NCI-H1105 (cell line): ENCODE measurements at regions not wholly inside any gene's neighbourhood (a gene's known extent, or its start where the extent isn't known, plus 50 kb on each side); places are given as distances from the start of the nearest gene placed in this dataset.

ENCODE experiments used
- DNase-seq: peaks from one replicate; lab custom pipeline; 2025; lab: John Stamatoyannopoulos, UW

GRCh38 chr10:125341611-125342010 is 181.2 kb upstream of the CTBP2 start:
- no peak for DNase-seq

DNA sequence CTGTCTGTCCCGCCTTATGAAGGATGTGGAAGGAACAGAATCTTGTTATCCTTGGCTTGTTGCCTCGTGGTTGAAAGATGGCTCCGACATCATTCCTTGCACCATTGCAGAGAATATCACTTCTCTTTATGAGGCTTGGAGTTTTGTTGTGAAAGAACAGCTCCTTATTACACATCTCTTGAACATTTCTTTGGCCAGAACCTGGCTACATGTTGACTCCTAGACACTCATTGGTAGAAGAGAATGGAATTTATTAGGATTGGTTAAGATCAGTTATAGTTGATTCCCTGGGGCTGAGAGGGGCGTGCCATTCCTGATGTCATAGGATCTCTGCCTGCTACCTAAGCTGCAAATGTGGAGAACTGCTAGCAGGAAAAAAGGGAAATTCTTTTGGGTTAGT is 180.5 kb upstream of the CTBP2 start:
- DNase-seq: no peak

DNA sequence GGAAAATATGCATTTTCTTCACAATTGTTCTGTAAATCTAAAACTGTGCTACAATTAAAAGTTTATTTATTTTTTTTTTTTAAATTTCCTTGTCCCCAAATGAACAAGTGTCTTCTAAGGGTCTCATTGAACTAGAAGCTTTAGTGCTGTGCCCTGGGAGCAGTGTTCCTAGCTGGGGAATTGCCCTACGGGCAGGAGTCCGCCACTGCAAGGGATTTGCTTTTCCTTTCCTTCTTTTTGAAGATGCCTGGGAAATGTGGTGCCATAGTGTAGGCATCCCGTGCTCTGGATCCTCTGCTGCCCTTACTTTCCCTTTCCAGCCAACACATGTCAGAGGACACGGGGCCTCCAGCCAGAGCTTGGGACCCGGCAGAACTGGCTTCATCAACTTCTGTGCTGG is 177.1 kb upstream of the CTBP2 start:
- no peak for DNase-seq

DNA sequence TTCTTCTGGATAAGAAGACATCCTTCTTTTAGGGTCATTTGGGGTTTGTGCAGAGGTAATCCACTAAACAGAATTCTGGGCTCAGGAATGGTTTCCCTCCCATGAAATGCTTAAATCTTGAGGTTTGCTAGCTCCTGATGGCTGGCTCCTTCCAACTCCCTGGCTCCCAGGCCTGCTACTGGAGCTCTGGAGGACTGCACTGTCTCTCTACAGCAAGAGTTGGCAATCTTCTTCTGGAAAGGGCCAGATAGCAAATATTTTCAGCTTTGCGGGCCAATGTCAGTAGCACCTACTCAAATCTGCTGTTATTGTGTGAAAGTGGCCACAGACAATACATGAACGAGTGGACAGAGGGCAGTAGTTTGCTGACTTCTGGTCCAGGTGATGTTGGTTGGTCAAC is 174.2 kb upstream of the CTBP2 start:
- no peak for DNase-seq

- DNase-seq: no peak
These were observed 173.4 kb upstream of the CTBP2 start for GRCh38 chr10:125333769-125334168.

GRCh38 chr10:125333209-125333591 is 172.8 kb upstream of the CTBP2 start:
- no peak for DNase-seq

DNA sequence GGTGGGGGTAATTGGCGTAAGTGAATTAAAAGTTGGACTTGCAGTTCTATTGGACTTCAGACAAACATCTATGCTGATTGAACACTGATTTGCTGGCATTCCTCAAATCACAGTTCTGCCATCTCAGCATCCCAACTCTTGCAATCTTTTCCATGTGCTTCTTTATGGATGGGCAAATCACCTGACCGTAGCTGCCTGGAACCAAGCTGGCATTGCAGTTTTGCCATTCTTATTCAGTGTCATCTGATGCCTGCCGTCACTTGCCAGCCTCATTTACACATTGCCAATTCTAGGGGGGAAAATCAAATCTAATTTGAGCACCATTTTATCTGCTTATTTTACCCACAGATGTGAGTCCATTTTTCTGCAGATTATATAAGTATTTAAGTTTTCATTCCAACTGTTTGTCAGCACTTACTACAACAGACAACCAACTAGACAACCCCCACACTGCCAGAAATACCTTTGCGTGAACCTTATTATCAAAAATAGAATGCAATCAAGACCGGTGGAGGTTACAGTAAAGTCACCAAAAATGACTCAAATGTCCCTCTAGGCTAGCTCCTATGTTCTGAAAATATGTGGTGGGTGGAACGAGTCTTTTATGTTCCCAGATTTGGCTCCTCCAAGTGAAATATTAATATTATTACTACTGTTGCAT is 172.3 kb upstream of the CTBP2 start:
- DNase-seq: no peak

DNA sequence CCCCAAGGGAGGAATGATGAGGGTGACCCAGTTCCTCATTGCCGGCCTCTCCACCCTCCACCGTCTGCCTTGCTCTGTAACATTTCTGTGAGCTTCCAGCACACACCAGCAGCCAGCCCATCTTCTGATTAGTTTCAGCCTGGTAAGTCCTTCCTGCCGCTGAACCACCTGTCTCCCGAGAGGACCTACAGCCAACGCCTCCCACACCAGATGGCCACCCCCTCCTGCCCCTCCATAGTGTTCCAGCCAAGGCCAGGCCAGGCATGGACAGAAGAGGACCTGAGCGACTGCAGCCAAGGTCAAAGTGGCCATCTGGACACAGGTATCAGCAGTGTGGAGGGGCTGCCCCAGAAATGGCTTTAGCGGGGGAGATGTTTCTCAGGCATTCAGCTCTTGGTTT is 170.7 kb upstream of the CTBP2 start:
- no peak for DNase-seq

DNA sequence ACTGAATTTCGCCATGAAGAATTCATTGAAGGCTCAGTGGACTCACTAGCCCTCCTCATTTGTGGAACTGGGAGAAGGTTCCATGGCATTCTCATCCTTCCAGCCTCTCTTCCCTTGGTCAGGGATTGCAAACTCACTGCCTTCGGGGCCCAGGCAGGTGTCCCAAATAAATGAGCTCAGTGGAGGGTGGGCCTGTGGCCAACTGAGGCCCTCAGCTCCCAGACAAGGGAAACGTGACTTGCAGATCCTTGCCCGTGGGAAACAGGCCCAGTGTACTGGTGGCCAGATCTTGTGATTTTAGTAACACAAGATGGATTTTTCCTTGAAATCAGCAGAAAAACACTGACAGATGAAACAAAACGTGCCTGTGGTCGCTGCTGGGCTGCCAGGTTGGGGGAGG is 168.7 kb upstream of the CTBP2 start:
- no peak for DNase-seq

- DNase-seq: no peak
These were observed 165.0 kb upstream of the CTBP2 start for GRCh38 chr10:125325326-125325725.

DNA sequence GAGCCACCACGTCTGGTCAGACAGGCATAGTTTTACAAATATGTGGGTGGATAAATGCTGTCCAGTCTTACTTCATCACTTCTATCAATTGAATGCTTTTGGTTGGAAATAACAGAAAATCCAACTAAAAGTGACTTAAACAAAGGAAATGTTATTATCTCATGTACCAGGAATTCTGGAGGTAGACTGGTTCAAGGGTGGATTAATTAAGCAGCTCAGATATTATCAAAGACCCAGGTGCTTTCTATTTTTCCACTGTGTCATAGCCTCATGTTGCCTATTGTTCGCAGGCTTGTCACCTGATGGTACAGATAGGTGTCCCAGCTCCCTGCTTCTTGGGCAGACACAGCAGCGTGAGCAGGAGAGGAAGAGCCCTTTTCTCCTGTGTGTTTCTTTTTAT is 156.1 kb upstream of the CTBP2 start:
- no peak for DNase-seq

GRCh38 chr10:125300937-125301336 is 140.6 kb upstream of the CTBP2 start:
- no peak for DNase-seq

- DNase-seq: no peak
These were observed 139.1 kb upstream of the CTBP2 start for GRCh38 chr10:125299461-125299860.

- DNase-seq: no peak
These were observed 136.2 kb upstream of the CTBP2 start for GRCh38 chr10:125296598-125296997.

DNA sequence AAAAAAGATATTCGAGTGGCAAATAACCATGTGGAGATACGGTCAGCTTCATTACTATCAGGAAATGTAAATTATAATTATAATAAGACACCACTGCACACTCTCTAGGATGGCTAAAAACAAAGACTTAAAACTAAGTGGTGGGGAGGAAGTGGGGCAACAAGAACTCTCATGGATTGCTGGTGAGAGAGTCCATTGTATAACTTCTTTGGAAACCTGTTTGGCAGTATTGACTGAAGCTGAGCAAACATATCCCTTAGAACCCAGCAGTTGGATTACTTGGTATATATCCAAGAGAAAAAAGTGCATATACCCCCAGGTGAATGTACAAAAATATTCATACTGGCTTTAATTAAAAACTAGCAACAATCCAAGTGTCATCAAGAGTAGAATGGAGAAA is 133.7 kb upstream of the CTBP2 start:
- DNase-seq: no peak

DNA sequence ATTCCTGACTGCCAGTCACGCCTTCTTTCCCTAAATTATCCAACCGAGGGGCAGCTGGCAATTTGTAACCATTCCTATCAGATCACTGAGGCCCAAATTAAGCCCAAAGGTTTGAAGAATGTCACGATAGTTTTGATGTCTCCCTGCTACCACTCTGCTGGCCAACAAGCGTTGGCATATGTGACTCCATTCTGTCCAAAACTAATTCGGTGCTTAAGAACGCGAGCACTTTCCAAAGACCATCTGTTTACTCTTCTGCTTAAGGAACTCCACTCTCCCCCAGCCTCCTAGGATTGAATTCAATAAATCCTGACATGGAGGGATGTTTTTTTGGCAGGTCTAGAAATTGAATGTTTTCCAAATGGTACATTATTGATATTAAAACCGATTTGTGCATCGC is 131.5 kb upstream of the CTBP2 start:
- no peak for DNase-seq

- no peak for DNase-seq
These were observed 129.1 kb upstream of the CTBP2 start for GRCh38 chr10:125289461-125289860.

DNA sequence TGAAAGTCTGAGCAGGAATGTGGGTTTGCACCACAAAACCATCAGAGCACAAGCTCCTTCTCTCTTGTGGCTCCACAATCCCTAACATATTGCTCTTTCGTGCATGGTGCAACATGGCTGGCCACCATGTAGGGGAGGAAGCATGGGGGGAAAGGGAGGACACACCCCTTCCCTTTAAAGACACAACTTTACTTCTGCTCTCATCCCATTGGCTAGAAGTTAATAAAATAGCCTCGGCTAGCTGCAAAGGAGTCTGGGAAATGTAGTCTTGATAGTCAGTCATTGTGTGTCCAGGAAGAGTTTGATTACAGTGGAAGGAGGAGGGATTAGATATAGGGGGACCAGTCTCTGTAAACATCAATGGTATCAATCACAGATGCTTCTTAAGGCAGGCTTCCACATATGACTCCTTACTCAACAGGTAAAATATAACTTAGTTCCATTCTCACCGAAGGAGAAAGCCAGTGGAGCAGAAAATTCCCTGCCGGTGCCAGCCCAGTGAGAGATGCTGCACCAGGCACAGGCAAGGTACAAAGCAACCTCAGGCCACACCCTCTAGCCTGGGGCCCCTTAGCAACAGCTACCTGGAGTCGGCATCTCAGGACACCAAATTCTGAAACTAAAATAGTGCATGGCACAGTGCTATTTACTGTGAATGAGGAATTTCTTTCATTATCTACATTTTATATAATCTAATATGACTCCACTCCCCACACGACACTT is 124.7 kb upstream of the CTBP2 start:
- DNase-seq: no peak

- no peak for DNase-seq
These were observed 123.7 kb upstream of the CTBP2 start for GRCh38 chr10:125283836-125284614.

GRCh38 chr10:125283191-125283835 is 123.0 kb upstream of the CTBP2 start:
- no peak for DNase-seq

DNA sequence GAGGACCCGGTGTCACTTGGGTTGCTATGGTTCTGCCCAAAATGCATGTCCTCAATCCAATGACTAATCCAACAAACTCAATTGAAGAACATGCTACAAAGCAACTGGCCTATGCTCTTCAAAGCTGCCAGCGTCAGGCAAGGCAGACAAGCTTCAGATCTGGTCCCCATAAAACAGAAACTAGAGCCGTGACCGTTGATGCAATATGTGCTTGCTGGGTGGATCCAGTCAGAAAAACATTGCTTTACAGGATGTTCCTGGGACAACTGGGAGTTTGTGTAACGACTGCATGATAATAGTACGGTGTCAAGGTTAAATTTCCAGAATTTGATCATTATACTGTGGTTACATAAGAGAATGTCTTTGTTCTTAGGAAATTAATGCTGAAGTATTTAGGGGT is 120.7 kb upstream of the CTBP2 start:
- no peak for DNase-seq

DNA sequence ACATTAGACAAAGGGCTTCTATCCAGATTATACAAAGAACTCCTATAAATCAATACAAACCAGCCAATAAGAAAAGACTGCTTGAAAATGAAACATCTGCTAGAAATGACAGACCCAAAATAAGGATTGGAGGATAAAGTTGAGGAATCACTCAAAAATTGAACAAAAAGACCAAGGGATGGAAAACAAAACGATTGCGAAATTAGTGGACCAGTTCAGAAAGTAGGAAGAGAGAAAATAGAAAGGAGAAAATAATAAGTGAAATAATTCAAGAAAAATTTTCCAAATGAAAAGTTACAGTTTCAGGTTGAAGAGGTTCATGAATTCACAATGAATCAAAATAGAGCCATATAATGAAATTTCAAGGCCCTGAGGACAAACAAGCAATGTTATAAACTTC is 115.8 kb upstream of the CTBP2 start:
- no peak for DNase-seq

- DNase-seq: no peak
These were observed 114.6 kb upstream of the CTBP2 start for GRCh38 chr10:125274961-125275360.
